Neural crest cell (in vitro differentiated cells): ENCODE measurements at regions not wholly inside any gene's neighbourhood (a gene's known extent, or its start where the extent isn't known, plus 50 kb on each side); places are given as distances from the start of the nearest gene placed in this dataset.
A peak's percentile ranks its signal among the peaks of the same experiment; 100 is the strongest.

Experiments
- DNase-seq: peaks from one replicate; pipeline ENCODE4 v3.0.0; 2021; ENCODE audit warnings: low read depth, mixed read lengths, low spot score
- H3K27ac Mint-ChIP-seq: one replicate; pipeline ENCODE4 v1.8.0; 2021; ENCODE audit warnings: mild to moderate bottlenecking, mixed read lengths; ENCODE audit not compliant: unreplicated experiment
- H3K27me3 Mint-ChIP-seq: 2 replicates; pipeline ENCODE4 v1.8.0; 2021; ENCODE audit warnings: low read depth, mild to moderate bottlenecking, mixed read lengths
- H3K36me3 Mint-ChIP-seq: 2 replicates; pipeline ENCODE4 v1.8.0; 2021; ENCODE audit warnings: low read depth, mild to moderate bottlenecking, mixed read lengths
- H3K4me1 Mint-ChIP-seq: 2 replicates; pipeline ENCODE4 v1.8.0; 2021; ENCODE audit warnings: mixed read lengths
- H3K4me3 Mint-ChIP-seq: one replicate; pipeline ENCODE4 v1.8.0; 2021; ENCODE audit warnings: mild to moderate bottlenecking, mixed read lengths
- H3K9me3 Mint-ChIP-seq: 2 replicates; pipeline ENCODE4 v1.8.0; 2021; ENCODE audit warnings: mixed read lengths
- TF ChIP-seq, protein P1 (sequence below): fragments of 200-600 bp; sonication (generic); conservative IDR thresholded peaks from 2 replicates; pipeline ENCODE4 v1.5.0; 2021; ENCODE audit warnings: antibody characterized with exemption, mild to moderate bottlenecking

DNA sequence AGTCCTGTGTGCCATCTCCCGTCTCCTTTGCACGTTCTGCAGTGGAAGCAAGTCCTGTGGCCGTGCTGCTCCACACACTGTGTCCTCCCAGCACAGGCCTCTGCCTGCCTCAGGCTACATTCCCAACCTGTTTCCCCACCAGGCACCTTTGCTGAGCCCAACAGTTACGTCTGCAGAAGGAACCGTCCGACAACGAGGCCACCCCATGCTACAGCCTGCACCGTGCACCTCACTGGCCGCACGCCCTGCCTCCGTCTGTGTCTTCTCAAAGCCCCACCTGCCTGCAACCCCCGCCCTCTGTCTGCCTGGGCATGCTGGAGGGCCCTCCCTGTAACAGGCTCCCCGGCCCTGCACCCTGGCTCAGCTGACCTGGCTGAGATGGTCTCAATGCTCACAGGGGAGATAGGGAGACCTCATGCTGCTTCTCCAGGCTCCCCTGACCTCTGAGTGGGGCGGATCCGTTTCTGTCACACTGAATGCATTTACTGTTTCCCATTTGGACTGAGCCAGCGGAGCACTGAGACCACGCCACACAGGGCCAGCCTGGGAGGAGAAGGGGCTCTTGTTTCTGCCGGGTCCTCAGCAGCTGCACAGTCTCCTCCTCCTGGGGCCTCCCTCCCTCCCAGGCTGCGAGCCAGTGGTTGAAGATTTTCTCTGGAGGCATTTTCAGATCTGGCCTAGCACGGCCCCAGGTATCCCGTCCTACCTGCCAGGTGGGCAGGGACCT lies 109.1 kb upstream of the OTOS start:
- Mint-ChIP-seq H3K36me3 (no peaks in the 10 kb centered on the region), H3K27ac (peak overlapping the region; percentile 83), H3K27me3 (no peaks in the 10 kb centered on the region), H3K4me3 (peak overlapping the region; percentile 62), H3K4me1 (peaks cover 44% of the 10 kb centered on the region), H3K9me3 (no peaks in the 10 kb centered on the region)
- TF ChIP-seq, protein P1, sequence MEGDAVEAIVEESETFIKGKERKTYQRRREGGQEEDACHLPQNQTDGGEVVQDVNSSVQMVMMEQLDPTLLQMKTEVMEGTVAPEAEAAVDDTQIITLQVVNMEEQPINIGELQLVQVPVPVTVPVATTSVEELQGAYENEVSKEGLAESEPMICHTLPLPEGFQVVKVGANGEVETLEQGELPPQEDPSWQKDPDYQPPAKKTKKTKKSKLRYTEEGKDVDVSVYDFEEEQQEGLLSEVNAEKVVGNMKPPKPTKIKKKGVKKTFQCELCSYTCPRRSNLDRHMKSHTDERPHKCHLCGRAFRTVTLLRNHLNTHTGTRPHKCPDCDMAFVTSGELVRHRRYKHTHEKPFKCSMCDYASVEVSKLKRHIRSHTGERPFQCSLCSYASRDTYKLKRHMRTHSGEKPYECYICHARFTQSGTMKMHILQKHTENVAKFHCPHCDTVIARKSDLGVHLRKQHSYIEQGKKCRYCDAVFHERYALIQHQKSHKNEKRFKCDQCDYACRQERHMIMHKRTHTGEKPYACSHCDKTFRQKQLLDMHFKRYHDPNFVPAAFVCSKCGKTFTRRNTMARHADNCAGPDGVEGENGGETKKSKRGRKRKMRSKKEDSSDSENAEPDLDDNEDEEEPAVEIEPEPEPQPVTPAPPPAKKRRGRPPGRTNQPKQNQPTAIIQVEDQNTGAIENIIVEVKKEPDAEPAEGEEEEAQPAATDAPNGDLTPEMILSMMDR = no peak
- DNase-seq = peak; percentile 47

DNA sequence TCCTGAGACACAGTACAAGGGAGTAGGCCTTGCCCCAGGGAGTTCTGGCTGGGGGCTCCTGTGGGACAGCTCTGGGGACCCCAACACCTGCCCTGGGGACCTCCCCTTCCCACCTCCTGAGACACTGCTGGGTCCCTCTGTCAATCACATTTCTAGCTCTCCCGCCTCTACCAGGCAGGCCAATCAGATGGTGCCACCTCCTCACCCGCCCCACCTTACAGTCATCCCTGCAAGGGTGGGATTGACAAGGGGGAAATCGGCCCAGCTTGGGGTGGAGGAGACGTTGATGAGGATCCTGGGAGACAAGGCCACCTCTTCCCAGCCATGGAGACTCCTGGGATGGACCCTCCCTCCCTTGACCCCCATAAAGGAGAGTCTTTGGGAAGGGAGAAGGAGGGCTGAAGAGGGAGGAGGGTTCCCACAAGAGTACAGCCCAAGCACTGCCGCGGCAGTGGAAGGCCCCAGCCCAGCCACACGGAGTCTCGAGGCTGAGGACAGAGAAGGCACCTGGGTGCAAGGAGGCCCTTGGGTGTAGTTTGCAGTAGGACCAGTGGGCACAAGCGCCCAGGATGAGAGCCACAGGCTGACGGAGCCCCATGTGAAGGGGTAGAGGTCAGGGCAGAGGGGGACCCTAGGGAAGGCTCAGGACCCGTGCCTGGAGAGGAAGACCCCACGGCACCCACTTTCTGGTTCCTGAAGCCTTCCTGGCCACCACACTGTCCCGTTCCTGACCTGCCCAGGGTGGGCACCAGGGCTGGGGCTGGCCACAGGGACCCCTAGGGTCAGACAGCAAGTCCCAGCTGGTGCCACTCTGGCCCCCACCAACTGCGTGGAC lies 109.9 kb upstream of the OTOS start:
- TF ChIP-seq, protein P1 = no peak
- Mint-ChIP-seq H3K36me3 (no peaks in the 10 kb centered on the region), H3K9me3 (no peaks in the 10 kb centered on the region), H3K4me1 (peaks cover 37% of the 10 kb centered on the region), H3K27ac (peak overlapping the region; percentile 43), H3K27me3 (no peaks in the 10 kb centered on the region), H3K4me3 (peak overlapping the region; percentile 62)
- peak; percentile 1 for DNase-seq

DNA sequence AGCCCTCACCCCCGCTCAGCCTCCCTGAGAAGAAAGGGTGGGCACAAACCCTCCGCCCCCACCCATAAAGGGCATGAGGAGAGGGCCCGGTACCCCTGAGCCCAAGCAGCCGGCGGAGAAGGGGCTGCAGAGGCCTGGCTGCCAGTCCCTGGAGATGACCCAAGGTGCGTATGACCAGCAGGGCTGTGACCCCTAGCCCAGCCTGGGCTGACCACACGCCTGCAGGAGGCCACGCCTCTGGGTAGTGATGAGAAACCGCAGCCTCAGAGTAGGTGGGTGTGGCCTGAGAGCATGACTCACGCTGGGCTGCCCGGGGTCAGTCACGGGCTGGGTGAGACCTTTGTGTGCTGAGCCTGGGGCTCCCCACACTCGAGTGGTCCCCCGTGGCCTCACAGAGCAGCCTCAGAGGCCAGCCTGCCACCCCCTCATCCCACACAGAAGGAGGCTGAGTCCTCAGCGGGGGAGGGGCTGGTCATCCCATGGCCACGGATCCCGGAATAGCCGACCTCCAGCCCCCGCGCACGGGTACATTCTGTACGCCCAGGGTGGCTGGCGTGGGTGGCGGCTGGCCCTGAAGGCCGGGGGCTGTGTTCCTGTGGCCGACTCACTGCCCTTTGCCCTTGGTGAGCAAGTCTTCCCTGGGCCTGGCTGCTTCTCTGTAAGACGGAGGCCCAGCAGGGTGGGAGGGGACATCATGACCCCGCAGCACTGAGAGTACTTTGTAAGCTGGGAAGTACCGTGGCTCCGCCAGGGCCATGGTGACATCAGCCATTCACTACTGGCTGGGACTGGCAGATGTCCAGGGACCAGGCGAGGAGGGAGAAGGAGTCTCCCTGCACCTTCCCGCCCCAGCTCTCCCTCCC lies 110.8 kb upstream of the OTOS start:
- peak; percentile 68 for DNase-seq
- Mint-ChIP-seq H3K9me3 (no peaks in the 10 kb centered on the region), H3K36me3 (no peaks in the 10 kb centered on the region), H3K4me3 (peak overlapping the region; percentile 54), H3K27ac (peak overlapping the region; percentile 91), H3K27me3 (no peaks in the 10 kb centered on the region), H3K4me1 (peaks cover 38% of the 10 kb centered on the region)
- TF ChIP-seq, protein P1 = no peak

DNA sequence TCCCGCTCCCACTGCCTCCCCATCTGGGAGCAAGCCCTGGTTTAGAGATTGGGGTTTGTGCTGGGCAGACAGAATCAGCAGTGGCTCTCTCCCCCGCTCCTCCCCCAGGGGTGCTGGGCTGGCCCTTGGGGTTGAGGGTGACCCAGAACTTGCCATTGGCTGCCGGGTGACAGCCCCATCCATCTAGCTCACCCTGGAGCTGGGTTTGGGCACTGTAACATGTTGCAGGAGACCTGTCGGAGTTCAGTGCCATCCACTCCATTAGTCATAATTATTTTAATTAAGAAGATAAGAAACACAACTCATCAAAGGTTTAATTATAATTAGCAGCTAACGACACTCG lies 111.4 kb upstream of the OTOS start:
- peak overlapping the region; percentile 54 for H3K4me3 Mint-ChIP-seq
- TF ChIP-seq, protein P1 = no peak
- peak overlapping the region; percentile 91 for H3K27ac Mint-ChIP-seq
- no peak for DNase-seq
- no peaks in the 10 kb centered on the region for H3K9me3 Mint-ChIP-seq
- no peaks in the 10 kb centered on the region for H3K36me3 Mint-ChIP-seq
- peaks cover 35% of the 10 kb centered on the region for H3K4me1 Mint-ChIP-seq
- H3K27me3 Mint-ChIP-seq = no peaks in the 10 kb centered on the region

DNA sequence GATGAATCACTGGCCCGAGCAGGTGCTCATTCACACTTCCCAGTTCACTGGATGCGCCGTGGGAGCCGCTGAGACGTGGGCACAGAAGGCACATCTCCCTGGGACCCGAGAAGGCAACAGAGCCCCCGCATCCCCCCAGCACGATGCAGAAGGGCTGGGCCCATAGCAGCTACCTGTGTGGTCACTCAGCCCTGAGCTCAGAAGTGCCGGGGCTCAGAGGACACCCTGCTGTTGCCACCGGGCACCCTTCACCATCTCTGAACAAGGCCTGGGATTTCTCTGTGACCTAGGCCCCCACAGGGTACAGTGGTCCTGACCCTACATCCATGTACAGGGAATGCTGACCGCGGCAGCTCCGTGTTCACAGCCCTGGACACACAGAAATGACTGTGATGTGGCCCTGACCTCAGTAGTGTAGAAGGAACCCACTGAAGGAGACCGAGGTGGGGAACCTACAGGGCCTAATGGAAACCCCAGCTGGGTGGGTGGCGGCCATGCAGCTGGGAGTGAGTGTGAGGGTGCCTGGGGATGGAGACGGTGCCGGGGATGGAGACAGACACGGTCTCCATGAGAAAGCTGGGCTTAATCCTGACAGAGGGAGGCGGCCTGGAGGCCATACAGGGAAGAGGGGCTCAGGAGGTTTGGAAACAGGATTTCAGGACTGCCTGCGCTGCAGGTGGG lies 111.9 kb upstream of the OTOS start:
- no peak for DNase-seq
- Mint-ChIP-seq H3K27me3 (no peaks in the 10 kb centered on the region), H3K27ac (peak overlapping the region; percentile 92), H3K36me3 (no peaks in the 10 kb centered on the region), H3K9me3 (no peaks in the 10 kb centered on the region), H3K4me3 (no peak overlapping the region), H3K4me1 (peaks cover 30% of the 10 kb centered on the region)
- TF ChIP-seq, protein P1 = no peak
